T-helper 2 cell treated with Interferon-gamma antibody and Interleukin-4, amounts not matched to agents 5 μg/mL and 100 μg/mL, for 36 hours (primary cell): ENCODE measurements at regions not wholly inside any gene's neighbourhood (a gene's known extent, or its start where the extent isn't known, plus 50 kb on each side); places are given as distances from the start of the nearest gene placed in this dataset.
"Not testable (repeated sequence)": the region's sequence is repeated elsewhere in the genome, so short reads cannot be mapped to it uniquely, and the experiment has no call there.

Experiments
- DNase-seq: peaks from one replicate; pipeline ENCODE4 v3.0.0; 2021; ENCODE audit warnings: low spot score
- H3K27ac Mint-ChIP-seq: one replicate; pipeline ENCODE4 v1.8.0; 2021; ENCODE audit warnings: mild to moderate bottlenecking, mixed read lengths
- H3K27me3 Mint-ChIP-seq: one replicate; pipeline ENCODE4 v1.8.0; 2021; ENCODE audit warnings: low read depth, mixed read lengths
- H3K36me3 Mint-ChIP-seq: one replicate; pipeline ENCODE4 v1.8.0; 2021; ENCODE audit warnings: low read depth, mixed read lengths
- H3K4me1 Mint-ChIP-seq: one replicate; pipeline ENCODE4 v1.8.0; 2021; ENCODE audit warnings: low read depth, mixed read lengths
- H3K4me3 Mint-ChIP-seq: one replicate; pipeline ENCODE4 v1.8.0; 2022; ENCODE audit warnings: mild to moderate bottlenecking, moderate library complexity, mixed read lengths
- H3K9me3 Mint-ChIP-seq: one replicate; pipeline ENCODE4 v1.8.0; 2021; ENCODE audit warnings: mixed read lengths

DNA sequence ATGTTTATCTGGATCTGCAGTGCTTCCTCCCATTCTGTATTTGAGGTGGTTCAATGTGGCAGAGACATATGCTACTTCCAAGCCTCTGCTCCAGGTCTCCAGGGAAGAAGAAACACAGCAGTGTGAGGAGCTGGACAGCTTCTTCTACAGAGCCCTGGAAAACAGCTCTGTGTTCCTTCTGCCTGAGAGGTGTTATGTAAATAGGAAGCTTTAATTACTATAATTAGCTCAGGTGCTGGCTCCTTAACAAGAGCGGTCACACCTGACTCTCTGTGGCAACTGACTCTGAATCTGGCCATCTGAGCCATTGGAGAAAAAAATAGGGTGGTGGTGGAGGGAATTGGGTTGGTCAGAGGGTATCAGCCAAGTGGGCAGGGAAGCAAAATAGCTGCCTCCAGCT, 332.4 kb upstream of the BRINP1 start:
- no peak for DNase-seq
- no peak overlapping the region for H3K4me3 Mint-ChIP-seq
- H3K27ac Mint-ChIP-seq = no peak overlapping the region
- H3K9me3 Mint-ChIP-seq = no peaks in the 10 kb centered on the region
- no peaks in the 10 kb centered on the region for H3K27me3 Mint-ChIP-seq
- no peaks in the 10 kb centered on the region for H3K4me1 Mint-ChIP-seq
- no peaks in the 10 kb centered on the region for H3K36me3 Mint-ChIP-seq

DNA sequence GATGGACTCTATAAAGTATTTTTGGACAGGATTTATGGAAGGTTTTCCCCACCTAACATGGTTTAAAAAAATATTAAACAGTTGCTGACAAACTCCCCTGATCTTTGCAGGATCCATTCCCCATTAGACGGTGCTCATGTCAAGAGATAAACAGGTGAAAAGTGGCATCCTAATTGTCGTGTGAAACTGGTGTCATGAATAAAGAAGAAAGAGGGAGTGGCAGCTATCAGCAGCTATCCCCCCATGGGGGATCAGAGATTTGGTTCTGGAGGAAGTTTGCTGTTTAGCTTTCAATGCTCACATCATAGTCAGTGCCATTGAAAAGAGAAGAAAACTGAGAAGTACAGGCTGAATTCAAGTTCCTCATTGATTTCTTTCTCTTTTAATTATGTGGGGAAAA, 329.3 kb upstream of the BRINP1 start:
- H3K4me3 Mint-ChIP-seq = no peak overlapping the region
- no peaks in the 10 kb centered on the region for H3K36me3 Mint-ChIP-seq
- no peak overlapping the region for H3K27ac Mint-ChIP-seq
- H3K27me3 Mint-ChIP-seq = no peaks in the 10 kb centered on the region
- no peak for DNase-seq
- no peaks in the 10 kb centered on the region for H3K9me3 Mint-ChIP-seq
- no peaks in the 10 kb centered on the region for H3K4me1 Mint-ChIP-seq

DNA sequence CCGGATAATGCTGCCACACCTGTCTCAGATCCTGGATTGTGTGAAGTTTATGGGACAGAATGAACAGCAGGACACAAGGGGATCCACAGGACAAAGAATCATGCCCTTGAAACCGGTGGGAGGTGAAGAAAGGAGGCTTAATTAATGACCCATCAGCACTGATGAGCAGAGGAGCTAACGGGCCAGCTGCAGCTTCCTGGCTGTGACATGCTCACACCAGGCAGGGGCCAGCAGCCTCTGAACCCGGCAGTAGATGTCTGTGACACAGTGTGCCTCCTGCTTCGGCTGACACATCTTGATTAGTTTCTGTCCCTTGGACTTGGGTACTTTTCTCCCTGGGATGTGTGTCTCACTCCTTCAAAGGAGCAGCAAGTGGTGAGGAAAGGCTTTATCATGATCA, 328.8 kb upstream of the BRINP1 start:
- Mint-ChIP-seq H3K9me3 (no peaks in the 10 kb centered on the region), H3K27ac (no peak overlapping the region), H3K36me3 (no peaks in the 10 kb centered on the region), H3K4me1 (no peaks in the 10 kb centered on the region), H3K4me3 (no peak overlapping the region), H3K27me3 (no peaks in the 10 kb centered on the region)
- DNase-seq = no peak

DNA sequence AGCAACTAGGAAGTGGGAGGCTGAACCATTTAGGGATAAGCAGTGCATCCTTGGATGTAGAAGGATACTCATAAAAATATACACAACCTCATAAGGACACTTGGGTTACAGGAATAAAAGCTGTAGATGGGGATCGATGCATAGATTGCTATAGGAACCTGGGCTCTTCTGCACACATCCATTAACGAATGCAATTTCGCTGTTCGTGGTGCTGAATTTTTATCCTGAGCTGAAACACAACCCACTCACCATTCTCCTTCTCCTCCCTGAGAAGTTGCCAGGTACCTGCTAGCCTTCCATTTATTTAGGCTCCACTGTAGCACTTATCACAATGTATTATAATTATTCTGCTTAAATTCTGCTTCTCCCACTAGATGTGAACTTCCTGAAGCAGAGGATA, 320.6 kb upstream of the BRINP1 start:
- Mint-ChIP-seq H3K36me3 (no peaks in the 10 kb centered on the region), H3K9me3 (no peaks in the 10 kb centered on the region), H3K27me3 (no peaks in the 10 kb centered on the region), H3K4me3 (no peak overlapping the region), H3K27ac (no peak overlapping the region), H3K4me1 (no peaks in the 10 kb centered on the region)
- DNase-seq = no peak

DNA sequence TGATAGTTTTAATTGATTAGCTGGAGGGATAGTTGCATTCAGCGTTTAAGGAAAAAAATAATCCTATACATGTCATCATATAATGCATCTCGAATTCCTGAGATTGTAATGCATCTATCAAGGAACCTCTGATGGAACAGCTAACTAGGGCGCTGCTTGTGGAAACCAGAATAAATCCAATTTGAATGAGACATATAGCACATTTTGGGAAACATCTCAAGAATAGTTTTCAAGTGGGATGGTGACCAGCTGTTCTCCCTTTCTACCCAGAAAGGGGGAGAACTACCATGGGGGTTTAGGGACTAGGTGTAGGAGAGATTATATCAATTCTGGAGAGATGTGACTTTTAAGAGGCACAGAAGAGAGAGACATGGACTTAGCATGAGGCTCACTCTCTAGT, 319.3 kb upstream of the BRINP1 start:
- no peak for DNase-seq
- Mint-ChIP-seq H3K4me3 (no peak overlapping the region), H3K9me3 (no peaks in the 10 kb centered on the region), H3K4me1 (no peaks in the 10 kb centered on the region), H3K36me3 (no peaks in the 10 kb centered on the region), H3K27me3 (no peaks in the 10 kb centered on the region), H3K27ac (no peak overlapping the region)

DNA sequence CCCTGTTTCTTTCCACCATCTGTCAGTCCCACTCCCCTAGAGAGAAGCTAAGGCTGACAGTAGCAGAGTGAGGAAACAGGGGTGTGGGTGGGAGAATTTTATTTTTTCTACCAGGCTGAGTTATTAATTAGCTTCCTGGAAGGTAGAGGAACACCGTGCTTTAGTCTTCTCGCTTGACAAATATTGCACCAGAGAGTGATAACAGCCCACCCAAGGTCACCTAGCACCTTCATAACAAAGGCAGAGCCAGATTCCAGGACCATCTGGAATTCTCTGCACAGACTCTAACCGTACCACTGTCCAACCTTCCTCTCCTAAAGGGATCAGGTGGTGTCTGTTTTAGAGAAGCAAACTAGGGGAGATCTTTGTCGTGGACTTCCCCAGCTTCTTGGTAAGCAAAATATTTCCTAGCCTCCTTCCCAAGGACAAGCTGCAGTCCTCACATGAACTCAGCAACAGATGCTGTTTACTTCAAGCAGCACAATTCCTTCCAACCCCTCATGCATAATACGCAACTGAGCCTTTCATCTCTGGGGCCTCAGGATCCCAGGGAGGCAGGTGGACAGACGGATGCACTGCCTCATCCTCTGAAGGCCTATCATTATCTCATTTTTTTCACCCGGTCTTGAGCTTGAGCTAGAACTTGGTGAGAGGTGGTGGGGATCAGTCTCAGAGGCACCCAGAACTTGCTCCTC, 308.7 kb upstream of the BRINP1 start:
- Mint-ChIP-seq H3K4me1 (no peaks in the 10 kb centered on the region), H3K4me3 (no peak overlapping the region), H3K36me3 (no peaks in the 10 kb centered on the region), H3K9me3 (no peaks in the 10 kb centered on the region), H3K27me3 (no peaks in the 10 kb centered on the region), H3K27ac (no peak overlapping the region)
- DNase-seq = no peak

DNA sequence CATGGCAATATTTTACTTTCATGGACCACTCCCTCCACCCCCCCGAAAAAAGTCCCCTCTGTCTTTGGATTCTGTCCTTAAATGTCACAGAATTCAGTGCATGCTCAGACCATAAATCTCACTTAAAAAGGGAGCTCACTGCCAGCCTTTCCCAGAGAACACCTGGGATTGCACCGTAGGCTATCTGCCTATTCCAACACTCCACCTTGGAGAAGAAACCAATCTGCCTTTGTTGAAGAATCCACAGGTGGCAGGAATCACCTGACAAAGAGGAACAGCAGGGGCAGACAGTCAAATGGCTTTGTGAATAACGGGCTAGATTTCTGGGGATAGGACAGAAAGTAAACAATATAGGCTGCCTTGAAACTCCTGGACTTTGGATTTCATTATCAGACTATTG, 306.7 kb upstream of the BRINP1 start:
- no peaks in the 10 kb centered on the region for H3K36me3 Mint-ChIP-seq
- no peaks in the 10 kb centered on the region for H3K27me3 Mint-ChIP-seq
- no peaks in the 10 kb centered on the region for H3K9me3 Mint-ChIP-seq
- H3K4me1 Mint-ChIP-seq = no peaks in the 10 kb centered on the region
- no peak overlapping the region for H3K27ac Mint-ChIP-seq
- no peak overlapping the region for H3K4me3 Mint-ChIP-seq
- DNase-seq = no peak

DNA sequence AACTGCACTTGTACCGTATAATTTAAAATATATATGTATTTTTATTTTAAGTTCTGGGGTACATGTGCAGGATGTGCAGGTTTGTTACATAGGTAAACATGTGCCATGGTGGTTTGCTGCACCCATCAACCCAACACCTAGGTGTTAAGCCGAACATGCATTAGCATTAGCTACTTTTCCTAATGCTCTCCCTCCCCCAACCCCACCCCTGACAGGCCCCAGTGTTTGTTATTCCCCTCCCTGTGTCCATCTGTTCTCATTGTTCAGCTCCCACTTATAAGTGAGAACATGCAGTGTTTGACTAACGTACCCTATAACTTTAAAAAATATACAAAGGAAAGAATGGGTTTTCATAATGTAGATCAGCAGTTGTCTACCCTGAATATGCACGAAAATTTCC, 303.5 kb upstream of the BRINP1 start:
- H3K4me1 Mint-ChIP-seq, DNase-seq, H3K4me3 Mint-ChIP-seq, H3K9me3 Mint-ChIP-seq, H3K36me3 Mint-ChIP-seq, H3K27ac Mint-ChIP-seq, H3K27me3 Mint-ChIP-seq: not testable (repeated sequence)

DNA sequence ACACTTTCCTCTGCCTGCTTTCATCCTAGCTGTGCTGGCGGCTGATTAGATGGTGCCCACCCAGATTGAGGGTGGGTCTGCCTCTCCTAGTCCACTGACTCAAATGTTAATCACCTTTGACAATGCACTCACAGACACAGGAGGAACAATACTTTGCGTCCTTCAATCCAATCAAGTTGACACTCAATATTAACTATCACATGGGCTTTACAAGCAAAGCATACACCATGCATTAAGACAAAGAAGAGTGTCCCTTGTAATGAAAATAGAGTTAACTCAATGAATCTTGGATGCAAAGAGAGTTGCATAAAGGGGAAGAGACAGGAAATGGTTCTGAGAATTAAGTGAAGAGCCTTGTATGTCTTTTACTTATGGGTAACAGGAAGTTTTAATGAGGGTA, 298.7 kb upstream of the BRINP1 start:
- Mint-ChIP-seq H3K36me3 (no peaks in the 10 kb centered on the region), H3K4me1 (no peaks in the 10 kb centered on the region), H3K4me3 (no peak overlapping the region), H3K27me3 (no peaks in the 10 kb centered on the region), H3K9me3 (no peaks in the 10 kb centered on the region), H3K27ac (no peak overlapping the region)
- DNase-seq = no peak

DNA sequence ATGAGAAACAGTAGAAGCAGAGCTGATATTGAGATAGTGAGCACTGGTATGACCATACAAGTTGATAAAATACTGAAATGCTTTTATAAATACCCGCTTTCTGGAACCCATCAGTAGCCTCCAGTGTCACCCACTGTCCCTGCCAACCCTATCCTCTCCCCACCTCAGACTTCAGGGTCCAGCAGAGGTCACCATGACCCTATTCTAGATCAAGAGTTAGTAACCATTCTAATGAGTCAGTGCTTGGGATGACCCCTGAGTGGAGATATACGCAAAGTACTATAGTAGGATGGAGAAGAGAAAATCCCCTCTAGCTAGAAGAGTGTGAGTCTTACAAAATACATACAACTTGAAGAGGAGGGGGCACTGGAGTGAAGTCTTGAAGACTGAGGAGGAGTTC, 297.9 kb upstream of the BRINP1 start:
- no peak for DNase-seq
- Mint-ChIP-seq H3K9me3 (no peaks in the 10 kb centered on the region), H3K4me3 (no peak overlapping the region), H3K4me1 (no peaks in the 10 kb centered on the region), H3K36me3 (no peaks in the 10 kb centered on the region), H3K27ac (no peak overlapping the region), H3K27me3 (no peaks in the 10 kb centered on the region)

DNA sequence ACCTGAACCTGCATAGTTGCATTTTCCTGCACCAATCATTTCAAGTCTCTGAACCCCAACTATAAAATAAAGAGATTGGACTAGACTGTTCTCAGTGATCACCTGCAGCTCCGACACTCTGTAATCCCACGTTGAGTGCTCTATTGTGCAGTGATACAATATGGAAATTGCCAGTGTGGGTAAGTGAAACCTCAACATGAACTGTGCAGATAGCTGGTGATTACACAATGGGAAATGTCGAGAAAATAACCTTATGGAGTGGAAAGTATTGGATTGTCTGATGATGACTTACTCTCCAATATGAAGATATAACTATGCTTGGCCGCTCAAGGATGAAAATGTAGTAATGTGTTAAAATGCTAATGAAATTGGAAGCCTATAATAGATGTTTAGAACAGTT, 293.1 kb upstream of the BRINP1 start:
- Mint-ChIP-seq H3K9me3 (no peaks in the 10 kb centered on the region), H3K27ac (no peak overlapping the region), H3K27me3 (no peaks in the 10 kb centered on the region), H3K36me3 (no peaks in the 10 kb centered on the region), H3K4me1 (no peaks in the 10 kb centered on the region), H3K4me3 (no peak overlapping the region)
- no peak for DNase-seq

DNA sequence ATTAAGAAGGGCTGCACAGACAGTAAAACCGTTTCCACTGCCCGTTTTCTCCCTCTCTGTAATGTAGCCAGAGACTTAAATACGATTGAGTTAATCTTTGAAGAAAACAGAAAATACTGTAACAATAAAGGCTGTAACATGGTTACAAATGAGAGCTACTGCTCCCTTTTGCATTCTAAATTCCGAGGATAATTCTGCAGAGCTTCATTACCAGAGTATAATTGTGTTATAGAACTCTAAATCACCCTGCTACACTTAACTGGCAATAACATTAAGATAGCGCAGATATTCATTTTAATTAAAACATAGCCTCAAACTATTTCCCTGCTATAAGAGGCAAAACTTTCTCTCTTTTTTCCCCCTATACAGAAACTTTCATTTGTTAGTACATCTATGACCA, 283.7 kb upstream of the BRINP1 start:
- Mint-ChIP-seq H3K9me3 (no peaks in the 10 kb centered on the region), H3K27me3 (no peaks in the 10 kb centered on the region), H3K4me3 (no peak overlapping the region), H3K36me3 (no peaks in the 10 kb centered on the region), H3K27ac (no peak overlapping the region), H3K4me1 (no peaks in the 10 kb centered on the region)
- DNase-seq = no peak

DNA sequence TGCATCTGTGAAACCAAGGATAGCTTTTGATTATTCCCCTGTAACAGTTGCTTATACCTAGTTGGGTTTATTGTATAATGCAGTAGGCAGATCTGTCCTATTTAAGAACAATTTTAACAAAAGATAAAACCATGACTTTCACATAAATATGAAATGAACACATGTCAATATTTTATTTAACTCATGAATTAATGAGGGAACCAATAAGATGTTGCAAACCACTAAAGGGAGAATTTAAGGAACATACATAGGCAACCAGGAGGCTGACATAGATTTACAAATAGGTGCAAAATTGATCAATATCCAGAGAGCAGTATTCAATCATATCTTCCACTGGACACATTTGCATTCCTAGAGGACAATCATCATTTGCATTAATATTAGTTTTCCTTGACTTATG, 280.0 kb upstream of the BRINP1 start:
- Mint-ChIP-seq H3K36me3 (no peaks in the 10 kb centered on the region), H3K27me3 (no peaks in the 10 kb centered on the region), H3K4me3 (no peak overlapping the region), H3K4me1 (no peaks in the 10 kb centered on the region), H3K9me3 (peaks cover 3% of the 10 kb centered on the region), H3K27ac (no peak overlapping the region)
- DNase-seq = no peak

DNA sequence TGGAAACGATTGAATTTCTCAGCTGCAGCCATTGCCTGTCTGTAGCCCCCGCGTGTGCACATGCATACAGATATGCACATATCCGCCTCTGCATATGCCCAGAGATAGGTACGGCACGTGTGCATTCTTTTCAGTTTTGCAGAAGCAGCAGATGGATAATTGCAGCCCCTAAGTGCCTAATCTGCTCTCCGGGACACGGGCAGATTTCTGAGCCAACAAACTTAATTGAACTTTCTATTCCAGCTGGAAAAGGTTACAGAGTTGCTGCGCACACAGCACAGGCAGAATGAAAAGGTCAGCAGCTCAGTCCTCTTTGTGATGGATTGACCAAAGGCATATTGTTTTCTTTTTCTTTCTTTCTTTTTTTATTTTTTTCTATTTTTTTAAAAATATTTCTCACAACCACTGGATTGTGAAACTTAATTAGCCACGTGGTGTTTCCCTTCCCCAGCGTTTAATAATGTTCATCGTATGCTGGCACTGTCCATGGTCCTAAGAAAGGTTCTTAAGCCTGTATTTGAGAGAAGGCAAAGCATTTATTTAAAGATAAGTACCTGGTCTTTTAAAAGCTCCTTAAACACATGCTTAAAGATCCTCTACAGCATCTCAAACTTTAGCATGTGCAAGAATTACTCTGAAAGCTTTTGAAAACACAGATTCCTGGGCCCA, 270.2 kb upstream of the BRINP1 start:
- no peak for DNase-seq
- no peaks in the 10 kb centered on the region for H3K36me3 Mint-ChIP-seq
- no peak overlapping the region for H3K4me3 Mint-ChIP-seq
- H3K4me1 Mint-ChIP-seq = no peaks in the 10 kb centered on the region
- H3K27me3 Mint-ChIP-seq = no peaks in the 10 kb centered on the region
- H3K27ac Mint-ChIP-seq = no peak overlapping the region
- H3K9me3 Mint-ChIP-seq = peaks cover 9% of the 10 kb centered on the region

DNA sequence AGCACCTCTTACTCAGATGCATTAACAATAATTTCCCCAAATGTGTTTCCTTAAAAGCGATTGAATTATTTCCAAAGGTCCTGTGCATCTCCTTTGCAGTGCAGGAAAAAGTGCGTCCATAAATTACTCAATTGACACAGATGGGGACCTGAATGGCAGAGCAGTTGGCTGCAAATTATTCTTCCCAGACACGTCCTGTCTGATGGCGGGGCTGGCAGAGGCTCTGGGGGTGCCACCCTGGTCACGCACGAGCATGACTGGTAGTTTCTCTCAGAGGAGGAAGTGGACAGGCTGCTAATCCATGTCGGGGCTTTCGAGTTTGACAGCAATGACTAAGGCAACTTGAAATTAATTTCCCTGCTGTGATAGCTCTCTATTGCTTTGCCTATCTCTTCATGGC, 264.8 kb upstream of the BRINP1 start:
- Mint-ChIP-seq H3K36me3 (no peaks in the 10 kb centered on the region), H3K9me3 (peaks cover 6% of the 10 kb centered on the region), H3K27ac (no peak overlapping the region), H3K4me1 (no peaks in the 10 kb centered on the region), H3K27me3 (no peaks in the 10 kb centered on the region), H3K4me3 (no peak overlapping the region)
- DNase-seq = no peak
